ENCODE measurements at regions not wholly inside any gene's neighbourhood (a gene's known extent, or its start where the extent isn't known, plus 50 kb on each side); places are given as distances from the start of the nearest gene placed in this dataset.

DNA sequence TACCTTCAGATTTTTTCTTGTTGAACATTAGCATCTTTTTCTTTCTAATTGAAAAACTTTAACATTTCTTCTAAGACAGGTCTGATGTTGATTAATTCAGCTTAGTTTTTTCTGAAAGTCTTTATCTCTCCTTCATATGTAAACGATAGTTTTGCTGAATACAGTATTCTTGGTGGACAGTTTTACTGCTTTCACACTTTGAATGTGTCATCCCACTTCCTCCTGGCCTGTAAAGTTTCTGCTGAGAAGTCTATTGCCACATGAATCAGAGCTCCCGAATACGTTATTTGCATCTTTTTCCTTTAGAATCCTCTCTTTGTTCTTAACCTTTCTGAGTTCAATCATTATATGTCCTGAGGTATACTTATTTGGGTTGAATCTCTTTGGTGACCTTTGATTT is 344.2 kb downstream of the OLFM3 start (continued):
- TF ChIP-seq, protein P1, sequence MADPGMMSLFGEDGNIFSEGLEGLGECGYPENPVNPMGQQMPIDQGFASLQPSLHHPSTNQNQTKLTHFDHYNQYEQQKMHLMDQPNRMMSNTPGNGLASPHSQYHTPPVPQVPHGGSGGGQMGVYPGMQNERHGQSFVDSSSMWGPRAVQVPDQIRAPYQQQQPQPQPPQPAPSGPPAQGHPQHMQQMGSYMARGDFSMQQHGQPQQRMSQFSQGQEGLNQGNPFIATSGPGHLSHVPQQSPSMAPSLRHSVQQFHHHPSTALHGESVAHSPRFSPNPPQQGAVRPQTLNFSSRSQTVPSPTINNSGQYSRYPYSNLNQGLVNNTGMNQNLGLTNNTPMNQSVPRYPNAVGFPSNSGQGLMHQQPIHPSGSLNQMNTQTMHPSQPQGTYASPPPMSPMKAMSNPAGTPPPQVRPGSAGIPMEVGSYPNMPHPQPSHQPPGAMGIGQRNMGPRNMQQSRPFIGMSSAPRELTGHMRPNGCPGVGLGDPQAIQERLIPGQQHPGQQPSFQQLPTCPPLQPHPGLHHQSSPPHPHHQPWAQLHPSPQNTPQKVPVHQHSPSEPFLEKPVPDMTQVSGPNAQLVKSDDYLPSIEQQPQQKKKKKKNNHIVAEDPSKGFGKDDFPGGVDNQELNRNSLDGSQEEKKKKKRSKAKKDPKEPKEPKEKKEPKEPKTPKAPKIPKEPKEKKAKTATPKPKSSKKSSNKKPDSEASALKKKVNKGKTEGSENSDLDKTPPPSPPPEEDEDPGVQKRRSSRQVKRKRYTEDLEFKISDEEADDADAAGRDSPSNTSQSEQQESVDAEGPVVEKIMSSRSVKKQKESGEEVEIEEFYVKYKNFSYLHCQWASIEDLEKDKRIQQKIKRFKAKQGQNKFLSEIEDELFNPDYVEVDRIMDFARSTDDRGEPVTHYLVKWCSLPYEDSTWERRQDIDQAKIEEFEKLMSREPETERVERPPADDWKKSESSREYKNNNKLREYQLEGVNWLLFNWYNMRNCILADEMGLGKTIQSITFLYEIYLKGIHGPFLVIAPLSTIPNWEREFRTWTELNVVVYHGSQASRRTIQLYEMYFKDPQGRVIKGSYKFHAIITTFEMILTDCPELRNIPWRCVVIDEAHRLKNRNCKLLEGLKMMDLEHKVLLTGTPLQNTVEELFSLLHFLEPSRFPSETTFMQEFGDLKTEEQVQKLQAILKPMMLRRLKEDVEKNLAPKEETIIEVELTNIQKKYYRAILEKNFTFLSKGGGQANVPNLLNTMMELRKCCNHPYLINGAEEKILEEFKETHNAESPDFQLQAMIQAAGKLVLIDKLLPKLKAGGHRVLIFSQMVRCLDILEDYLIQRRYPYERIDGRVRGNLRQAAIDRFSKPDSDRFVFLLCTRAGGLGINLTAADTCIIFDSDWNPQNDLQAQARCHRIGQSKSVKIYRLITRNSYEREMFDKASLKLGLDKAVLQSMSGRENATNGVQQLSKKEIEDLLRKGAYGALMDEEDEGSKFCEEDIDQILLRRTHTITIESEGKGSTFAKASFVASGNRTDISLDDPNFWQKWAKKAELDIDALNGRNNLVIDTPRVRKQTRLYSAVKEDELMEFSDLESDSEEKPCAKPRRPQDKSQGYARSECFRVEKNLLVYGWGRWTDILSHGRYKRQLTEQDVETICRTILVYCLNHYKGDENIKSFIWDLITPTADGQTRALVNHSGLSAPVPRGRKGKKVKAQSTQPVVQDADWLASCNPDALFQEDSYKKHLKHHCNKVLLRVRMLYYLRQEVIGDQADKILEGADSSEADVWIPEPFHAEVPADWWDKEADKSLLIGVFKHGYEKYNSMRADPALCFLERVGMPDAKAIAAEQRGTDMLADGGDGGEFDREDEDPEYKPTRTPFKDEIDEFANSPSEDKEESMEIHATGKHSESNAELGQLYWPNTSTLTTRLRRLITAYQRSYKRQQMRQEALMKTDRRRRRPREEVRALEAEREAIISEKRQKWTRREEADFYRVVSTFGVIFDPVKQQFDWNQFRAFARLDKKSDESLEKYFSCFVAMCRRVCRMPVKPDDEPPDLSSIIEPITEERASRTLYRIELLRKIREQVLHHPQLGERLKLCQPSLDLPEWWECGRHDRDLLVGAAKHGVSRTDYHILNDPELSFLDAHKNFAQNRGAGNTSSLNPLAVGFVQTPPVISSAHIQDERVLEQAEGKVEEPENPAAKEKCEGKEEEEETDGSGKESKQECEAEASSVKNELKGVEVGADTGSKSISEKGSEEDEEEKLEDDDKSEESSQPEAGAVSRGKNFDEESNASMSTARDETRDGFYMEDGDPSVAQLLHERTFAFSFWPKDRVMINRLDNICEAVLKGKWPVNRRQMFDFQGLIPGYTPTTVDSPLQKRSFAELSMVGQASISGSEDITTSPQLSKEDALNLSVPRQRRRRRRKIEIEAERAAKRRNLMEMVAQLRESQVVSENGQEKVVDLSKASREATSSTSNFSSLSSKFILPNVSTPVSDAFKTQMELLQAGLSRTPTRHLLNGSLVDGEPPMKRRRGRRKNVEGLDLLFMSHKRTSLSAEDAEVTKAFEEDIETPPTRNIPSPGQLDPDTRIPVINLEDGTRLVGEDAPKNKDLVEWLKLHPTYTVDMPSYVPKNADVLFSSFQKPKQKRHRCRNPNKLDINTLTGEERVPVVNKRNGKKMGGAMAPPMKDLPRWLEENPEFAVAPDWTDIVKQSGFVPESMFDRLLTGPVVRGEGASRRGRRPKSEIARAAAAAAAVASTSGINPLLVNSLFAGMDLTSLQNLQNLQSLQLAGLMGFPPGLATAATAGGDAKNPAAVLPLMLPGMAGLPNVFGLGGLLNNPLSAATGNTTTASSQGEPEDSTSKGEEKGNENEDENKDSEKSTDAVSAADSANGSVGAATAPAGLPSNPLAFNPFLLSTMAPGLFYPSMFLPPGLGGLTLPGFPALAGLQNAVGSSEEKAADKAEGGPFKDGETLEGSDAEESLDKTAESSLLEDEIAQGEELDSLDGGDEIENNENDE (IDR thresholded peaks at IDR 0.05; ENCODE audit: insufficient replicate concordance, low read length) = no peak
- TF ChIP-seq GTF2F1 (IDR thresholded peaks at IDR 0.05; ENCODE audit: borderline replicate concordance, low read depth, low read length) = no peak
